Tibial nerve (tissue), 4 donors: ENCODE measurements at regions not wholly inside any gene's neighbourhood (a gene's known extent, or its start where the extent isn't known, plus 50 kb on each side); places are given as distances from the start of the nearest gene placed in this dataset.

Source experiments
- EP300 ChIP-seq, 2 donors: sonication (generic); formaldehyde crosslinking; IDR thresholded peaks; one replicate each; pipeline ENCODE4 v1.6.1; 2017; ENCODE audit warnings: antibody characterized with exemption in 2 of 2, mild to moderate bottlenecking in 1 of 2
- TF ChIP-seq, protein P1 (sequence below), 5 experiments: fragments of 200-600 bp in 3 of 5; fragments of 450-650 bp in 2 of 5; sonication (generic) in 3 of 5; IDR thresholded peaks; one replicate each; pipeline ENCODE4 v1.5.1; 2016 to 2019; ENCODE audit warnings: antibody characterized with exemption in 5 of 5, mild to moderate bottlenecking in 3 of 5, moderate library complexity in 2 of 5

DNA sequence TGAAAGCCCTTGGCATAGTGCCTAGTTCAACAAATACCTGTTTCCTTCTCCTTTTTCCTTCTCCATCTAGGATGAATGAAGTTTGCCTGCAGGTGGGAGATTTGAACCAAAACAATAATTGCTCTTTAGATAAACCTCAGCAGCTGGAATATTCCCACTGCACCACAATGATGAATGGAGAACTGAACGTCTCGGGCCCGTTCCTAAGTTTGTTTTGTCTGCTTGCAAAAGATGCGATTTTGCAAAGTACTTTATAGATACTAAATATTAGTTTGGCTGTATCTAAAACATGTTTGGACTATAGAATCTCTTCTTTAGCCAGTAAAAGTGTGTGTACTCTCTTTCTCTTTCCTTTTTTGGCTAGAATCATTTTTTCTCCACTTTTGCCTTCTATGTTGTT is 75.8 kb upstream of the BMPER start:
- TF ChIP-seq EP300 (IDR thresholded peaks at IDR 0.05) = no peak
- TF ChIP-seq, protein P1, sequence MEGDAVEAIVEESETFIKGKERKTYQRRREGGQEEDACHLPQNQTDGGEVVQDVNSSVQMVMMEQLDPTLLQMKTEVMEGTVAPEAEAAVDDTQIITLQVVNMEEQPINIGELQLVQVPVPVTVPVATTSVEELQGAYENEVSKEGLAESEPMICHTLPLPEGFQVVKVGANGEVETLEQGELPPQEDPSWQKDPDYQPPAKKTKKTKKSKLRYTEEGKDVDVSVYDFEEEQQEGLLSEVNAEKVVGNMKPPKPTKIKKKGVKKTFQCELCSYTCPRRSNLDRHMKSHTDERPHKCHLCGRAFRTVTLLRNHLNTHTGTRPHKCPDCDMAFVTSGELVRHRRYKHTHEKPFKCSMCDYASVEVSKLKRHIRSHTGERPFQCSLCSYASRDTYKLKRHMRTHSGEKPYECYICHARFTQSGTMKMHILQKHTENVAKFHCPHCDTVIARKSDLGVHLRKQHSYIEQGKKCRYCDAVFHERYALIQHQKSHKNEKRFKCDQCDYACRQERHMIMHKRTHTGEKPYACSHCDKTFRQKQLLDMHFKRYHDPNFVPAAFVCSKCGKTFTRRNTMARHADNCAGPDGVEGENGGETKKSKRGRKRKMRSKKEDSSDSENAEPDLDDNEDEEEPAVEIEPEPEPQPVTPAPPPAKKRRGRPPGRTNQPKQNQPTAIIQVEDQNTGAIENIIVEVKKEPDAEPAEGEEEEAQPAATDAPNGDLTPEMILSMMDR (IDR thresholded peaks at IDR 0.05) = no peak
